NCI-H128 (cell line): ENCODE measurements at regions not wholly inside any gene's neighbourhood (a gene's known extent, or its start where the extent isn't known, plus 50 kb on each side); places are given as distances from the start of the nearest gene placed in this dataset.

ENCODE experiments used
- DNase-seq: peaks from one replicate; lab custom pipeline; 2025; ENCODE audit not compliant: unreplicated experiment; lab: John Stamatoyannopoulos, UW

DNA sequence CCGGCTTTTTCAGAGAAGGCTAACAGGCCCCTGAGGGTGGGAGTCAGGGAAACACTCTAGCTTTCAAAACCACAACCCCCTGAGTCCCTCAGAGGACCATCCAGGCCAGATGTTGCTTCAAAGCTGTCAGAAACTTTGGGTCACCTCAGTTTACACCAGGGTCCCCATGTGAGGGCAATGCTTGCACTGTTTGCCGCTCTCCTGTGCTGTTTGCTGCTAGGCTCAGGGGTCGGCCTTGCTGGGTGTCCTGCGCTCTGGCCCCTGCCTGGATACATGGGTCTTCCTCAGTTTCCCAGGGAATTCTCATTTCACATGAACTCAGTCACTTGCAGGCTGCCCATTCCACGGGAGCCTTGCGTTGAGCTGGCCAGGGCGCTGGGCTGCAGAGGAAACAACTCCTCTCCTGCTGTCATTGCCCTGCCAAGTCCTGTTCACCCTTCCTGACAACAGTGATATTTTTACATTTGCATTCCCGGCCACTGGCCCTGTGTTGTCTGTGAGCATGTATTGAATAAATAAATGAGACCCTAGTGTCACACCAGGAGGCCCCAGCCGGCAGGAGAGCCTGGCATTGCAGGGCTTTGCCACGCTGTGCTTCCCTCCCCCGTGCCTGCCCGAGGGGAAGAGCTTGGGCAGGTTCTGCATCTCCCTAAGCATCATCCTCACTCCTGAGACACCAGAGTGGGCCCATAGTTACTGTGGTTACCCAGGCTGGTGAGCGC, 73.2 kb upstream of the RAB6C start:
- no peak for DNase-seq

GRCh38 chr2:129906861-129907235, 72.6 kb upstream of the RAB6C start:
- no peak for DNase-seq

- DNase-seq = no peak
Measured at GRCh38 chr2:129907256-129907998, 72.0 kb upstream of the RAB6C start.

GRCh38 chr2:129908721-129909373, 70.6 kb upstream of the RAB6C start:
- DNase-seq = no peak

DNA sequence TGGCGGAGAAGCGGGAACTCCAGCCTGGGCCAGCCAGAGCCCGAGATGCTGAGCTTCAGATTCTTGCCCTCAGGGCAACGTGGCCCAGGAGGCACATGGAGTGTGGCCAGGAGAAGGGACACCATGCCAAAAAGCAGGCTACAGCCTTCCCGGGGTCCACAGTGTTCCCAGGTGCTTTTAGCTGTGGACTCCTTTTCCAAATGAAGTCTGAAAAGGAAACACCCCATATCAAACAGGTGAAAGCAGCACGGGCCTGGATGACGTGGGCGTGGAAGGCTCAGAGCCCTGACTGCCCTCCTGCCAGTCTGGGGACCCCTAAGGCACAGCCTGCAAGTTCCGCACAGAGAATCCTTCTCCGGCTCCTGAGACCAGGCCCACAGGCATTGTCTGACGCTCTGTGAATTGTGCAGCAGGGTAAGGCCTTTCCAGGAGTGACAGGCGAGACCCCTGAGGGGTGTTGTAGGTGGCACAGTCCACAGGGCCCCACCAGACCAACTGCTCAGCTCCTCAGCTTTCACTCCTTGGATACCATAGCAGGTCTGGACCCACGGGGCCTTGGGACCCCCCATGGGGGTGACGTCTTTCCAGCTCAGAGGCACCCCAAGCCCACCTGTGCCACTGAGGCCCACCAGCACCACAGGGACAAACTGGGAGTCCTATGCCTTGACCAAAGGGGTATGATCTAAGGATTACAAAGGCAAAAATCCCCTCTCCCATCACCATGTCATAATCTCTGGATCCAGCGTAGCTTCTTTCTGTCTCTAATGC, 69.6 kb upstream of the RAB6C start:
- DNase-seq = no peak

DNA sequence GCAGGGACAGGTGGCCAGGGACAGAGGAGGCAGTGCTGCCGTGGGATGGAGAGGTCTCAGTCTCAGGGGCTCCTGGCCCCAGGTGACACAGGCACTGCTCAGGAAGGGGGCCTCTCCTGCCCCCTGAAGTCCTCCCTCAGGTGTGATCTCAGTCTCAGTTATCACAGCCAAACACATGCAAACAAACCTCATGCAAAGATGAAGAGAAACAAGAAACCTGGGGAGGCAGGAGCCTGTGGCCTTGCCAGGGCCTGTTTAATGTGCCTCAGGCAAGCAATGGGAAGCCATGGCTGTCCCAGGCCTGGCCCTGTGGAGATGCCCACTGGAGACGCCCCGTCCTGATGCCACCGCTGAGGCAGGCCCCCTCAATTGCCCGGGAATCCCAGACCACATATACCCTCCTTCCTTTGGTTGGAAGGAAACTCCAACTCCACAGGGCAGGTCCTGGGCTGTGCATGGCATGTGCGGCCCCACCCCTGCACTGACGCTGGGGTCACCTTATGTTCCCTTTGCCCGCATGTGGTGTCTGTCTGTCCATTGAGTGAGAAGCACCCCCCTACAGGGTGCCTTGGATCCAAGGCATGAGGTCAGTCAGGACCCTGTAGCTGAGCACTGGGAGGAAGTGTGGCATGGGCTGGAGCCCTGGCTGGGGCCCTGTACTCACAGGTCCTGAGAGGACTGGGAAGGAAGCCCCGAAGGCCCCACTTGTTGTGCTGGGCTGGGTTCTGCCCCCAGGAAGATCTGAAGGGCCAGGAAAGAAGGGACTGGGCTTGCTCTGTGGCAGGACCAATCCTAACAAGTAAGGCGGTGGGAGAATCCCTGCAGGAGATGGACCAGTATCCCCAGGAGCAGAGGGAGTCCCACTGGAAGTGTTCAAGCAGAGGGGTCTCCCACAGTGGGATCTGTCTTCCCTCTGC, 68.8 kb upstream of the RAB6C start:
- no peak for DNase-seq

- no peak for DNase-seq
Measured at GRCh38 chr2:129911363-129912065, 68.0 kb upstream of the RAB6C start.

GRCh38 chr2:129912066-129912820, 67.2 kb upstream of the RAB6C start:
- no peak for DNase-seq

DNA sequence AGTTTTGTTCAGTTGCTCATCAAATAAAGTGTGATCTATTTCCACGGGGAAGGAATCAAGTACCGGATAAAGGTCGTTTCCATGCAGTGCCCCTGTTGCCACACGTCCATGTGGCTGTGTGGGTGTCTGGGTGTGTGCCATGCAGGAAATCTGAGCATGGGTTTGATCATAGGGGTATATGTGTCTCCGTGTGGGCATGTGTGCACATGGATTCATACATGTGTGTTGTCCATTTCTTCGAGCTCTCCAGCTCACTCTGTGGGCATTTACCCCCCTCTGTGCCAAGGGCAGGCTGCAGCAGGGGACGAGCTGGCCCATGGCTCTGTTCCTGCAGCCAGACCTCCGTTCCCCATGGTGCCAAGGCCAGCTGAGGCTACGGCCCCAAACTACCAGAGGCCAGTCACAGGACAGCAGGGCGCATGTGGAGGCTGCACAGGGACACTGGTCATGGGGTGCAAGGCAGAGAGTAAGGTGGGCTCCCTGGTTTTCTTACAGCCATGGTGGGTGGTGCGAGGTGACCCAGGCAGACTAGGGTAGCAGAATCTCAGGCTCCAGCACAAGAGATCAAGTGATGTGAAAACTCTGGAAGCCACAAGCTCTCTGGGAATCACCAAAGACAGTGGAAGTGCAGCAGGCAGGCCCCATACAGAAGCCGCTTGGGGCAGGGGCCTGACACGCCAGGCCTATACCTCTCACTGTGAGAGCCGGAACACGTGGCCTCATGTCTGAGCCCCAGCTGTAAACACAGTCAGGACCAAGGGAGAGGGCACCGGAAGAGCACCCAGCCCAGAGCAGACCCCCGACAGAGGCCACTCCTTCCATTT, 66.4 kb upstream of the RAB6C start:
- DNase-seq = no peak

DNA sequence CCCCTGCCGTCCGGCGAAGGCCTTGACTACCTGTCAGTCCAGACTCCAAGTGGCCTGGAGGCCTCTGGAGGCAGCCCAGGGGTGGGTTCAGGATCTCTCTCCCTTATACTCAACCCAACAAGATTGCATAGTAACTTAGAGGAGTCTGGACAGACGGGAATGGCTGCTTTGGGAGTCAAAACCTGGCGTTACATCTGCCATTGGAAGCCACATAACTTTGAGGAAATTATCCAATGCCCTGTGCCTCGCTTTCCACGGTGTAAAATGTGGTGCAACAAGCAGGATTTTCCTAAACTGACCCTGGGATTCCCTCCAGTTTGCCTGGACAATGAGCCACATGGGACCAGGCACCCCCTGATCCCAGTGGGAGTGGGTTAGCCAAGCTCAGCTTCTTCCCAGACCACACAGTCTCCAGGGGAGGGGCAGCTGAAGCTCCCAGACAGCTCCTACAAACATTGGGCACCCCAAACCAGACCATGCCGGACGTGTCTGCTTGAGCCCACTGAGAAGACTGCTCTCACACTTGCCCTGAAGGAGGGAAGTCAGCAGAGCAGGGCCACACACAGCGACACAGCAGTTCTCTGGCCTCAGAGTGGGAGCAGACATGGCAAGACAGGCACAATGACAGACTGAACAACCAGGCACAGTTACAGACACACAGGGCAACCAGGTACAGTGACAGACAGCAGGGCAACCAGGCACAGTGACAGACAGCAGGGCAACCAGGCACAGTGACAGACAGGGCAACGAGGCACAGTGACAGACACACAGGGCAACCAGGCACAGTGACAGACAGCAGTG, 65.6 kb upstream of the RAB6C start:
- DNase-seq = no peak

GRCh38 chr2:129914538-129915302, 64.7 kb upstream of the RAB6C start:
- DNase-seq = no peak

- DNase-seq = no peak
Measured at GRCh38 chr2:129915303-129915840, 64.1 kb upstream of the RAB6C start.

GRCh38 chr2:129918604-129919003, 60.9 kb upstream of the RAB6C start:
- no peak for DNase-seq

DNA sequence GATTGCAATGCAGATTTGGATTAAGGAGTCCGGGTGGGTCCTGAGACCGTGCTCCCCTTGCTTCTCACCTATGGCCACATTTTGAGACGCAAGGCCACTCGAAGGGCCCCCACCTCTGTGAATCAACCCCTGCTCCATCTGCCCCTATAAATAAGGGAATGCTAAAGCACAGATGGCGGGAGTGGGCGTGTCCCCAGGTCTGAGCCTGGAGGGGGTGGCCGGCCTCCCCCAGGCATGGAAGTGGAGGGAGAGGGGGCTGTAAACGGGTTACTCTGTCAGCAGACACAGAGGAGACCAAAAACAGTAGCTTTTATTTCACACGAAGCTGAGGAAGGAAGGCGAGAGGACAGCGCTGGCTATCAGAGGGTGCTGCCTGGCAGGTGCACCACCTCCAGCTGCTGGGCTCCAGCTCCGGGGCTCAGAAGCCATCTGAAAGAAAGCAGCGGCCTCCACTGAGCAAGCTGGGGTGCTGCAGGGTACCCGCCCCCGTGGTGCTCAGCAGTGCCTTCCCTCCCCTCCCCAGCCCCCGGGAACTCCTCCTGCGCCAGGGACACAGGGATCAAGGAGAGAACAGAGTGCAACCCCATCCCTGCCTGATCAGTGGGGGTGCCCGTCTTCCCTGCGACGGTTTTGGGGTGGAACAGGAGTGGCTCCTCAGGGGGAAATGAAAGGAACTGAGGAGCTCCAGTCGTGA, 56.7 kb upstream of the RAB6C start:
- no peak for DNase-seq

GRCh38 chr2:129923265-129924091, 56.0 kb upstream of the RAB6C start:
- peak; percentile 43 for DNase-seq
